Choroid plexus epithelial cell (primary cell): ENCODE measurements at regions not wholly inside any gene's neighbourhood (a gene's known extent, or its start where the extent isn't known, plus 50 kb on each side); places are given as distances from the start of the nearest gene placed in this dataset.

Source experiments
- DNase-seq: peaks from one replicate; pipeline ENCODE4 v3.0.0-alpha.2; 2010; ENCODE audit warnings: low read depth
- H3K4me3 ChIP-seq: 2 replicates; pipeline ENCODE4 v1.5.1; 2011; ENCODE audit warnings: low read depth, mild to moderate bottlenecking, control low read depth, low read length, moderate library complexity
- TF ChIP-seq, protein P1 (sequence below): conservative IDR thresholded peaks from 2 replicates; pipeline ENCODE4 v1.5.1; 2011; ENCODE audit warnings: low read depth, mild to moderate bottlenecking, control low read depth, inconsistent platforms, low read length, moderate library complexity

DNA sequence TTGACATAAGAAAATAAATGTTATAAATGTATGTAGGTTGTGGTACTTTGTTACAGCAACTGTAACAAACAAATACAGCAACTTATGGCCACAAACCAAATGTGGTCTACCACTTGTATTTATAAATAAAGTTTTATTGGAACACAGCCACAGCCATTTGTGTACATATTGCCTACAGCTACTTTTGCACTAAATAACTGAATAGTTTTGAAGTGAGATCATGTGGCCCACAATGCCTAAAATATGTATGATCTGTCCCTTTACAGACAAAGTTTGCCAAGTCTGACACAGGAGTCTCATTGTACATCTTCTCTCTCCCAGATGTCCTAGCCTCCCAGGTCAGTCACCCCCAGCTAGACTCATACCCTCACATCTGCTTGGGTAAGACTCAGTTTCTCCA lies 283.6 kb upstream of the PRDM9 start:
- DNase-seq, result peak; percentile 1
- H3K4me3 ChIP-seq, result no peak overlapping the region

GRCh38 chr5:23221831-23222230 lies 285.6 kb upstream of the PRDM9 start:
- no peak for DNase-seq
- H3K4me3 ChIP-seq, result no peak overlapping the region
- TF ChIP-seq, protein P1, sequence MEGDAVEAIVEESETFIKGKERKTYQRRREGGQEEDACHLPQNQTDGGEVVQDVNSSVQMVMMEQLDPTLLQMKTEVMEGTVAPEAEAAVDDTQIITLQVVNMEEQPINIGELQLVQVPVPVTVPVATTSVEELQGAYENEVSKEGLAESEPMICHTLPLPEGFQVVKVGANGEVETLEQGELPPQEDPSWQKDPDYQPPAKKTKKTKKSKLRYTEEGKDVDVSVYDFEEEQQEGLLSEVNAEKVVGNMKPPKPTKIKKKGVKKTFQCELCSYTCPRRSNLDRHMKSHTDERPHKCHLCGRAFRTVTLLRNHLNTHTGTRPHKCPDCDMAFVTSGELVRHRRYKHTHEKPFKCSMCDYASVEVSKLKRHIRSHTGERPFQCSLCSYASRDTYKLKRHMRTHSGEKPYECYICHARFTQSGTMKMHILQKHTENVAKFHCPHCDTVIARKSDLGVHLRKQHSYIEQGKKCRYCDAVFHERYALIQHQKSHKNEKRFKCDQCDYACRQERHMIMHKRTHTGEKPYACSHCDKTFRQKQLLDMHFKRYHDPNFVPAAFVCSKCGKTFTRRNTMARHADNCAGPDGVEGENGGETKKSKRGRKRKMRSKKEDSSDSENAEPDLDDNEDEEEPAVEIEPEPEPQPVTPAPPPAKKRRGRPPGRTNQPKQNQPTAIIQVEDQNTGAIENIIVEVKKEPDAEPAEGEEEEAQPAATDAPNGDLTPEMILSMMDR, result no peak

More for the DNA sequence above, 283.6 kb upstream of the PRDM9 start:
- TF ChIP-seq, protein P1, result no peak

DNA sequence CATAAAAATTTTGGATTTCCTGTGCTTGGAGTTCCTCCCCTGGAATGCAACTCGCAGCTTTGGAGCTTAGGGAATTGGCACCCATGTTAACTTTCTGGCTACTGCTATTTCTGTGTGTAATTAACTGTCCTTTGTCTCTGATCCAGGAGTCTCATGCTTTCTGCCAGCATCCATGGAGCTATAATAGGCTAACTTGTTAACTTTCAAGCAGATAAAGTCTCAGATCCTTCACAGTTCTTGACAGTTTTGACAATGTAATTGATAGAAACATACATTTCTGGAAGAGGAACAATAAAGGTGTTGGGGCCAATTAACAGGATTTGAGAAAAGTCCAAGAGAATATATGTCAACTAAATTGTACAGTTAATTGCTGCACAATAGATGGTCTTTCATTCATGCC lies 290.2 kb upstream of the PRDM9 start:
- TF ChIP-seq, protein P1, result no peak
- no peak for DNase-seq
- H3K4me3 ChIP-seq, result no peak overlapping the region

DNA sequence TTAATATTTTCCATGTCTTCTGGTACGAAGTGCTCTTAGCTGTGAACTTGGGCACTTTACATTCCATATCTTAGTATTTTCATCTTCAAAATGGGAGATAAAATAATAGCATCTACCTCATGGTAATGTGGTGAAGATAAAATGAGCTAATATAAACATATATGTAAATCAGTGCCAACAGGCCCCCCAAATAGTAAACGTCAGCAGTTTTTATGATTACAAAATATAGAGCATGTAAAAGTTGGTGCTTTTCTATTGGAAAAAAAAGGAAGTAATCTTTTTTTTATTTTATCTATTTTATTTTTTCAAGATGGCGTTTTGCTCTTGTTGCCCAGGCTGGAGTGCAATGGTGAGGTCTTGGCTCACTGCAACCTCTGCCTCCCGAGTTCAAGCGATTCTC lies 291.1 kb upstream of the PRDM9 start:
- DNase-seq, result no peak
- TF ChIP-seq, protein P1, result no peak
- H3K4me3 ChIP-seq, result no peak overlapping the region

DNA sequence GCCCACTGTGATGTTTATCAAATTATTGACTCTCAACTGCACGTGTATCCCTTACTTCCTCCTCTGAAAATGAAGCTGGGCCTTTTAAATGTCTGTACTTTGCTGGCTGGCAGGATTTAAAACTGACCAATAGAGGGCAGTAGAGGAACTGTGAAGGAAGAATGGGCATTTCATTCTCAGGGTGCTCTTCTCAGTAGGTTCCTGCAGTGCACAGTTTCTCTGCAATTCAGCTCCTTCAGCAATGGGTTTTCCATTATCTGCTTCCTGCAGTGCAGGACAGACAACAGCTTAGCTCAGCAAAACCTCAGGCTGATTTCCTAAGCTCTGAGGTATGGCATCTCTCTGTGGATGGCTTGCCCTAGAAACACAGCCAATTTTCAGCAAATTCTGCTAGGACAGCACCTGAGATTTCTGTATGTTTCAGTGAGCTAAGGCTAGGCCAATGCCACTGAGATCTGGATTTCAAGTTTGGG lies 298.4 kb upstream of the PRDM9 start:
- no peak overlapping the region for H3K4me3 ChIP-seq
- DNase-seq, result peak; percentile 57
- TF ChIP-seq, protein P1, result peak; percentile 64

DNA sequence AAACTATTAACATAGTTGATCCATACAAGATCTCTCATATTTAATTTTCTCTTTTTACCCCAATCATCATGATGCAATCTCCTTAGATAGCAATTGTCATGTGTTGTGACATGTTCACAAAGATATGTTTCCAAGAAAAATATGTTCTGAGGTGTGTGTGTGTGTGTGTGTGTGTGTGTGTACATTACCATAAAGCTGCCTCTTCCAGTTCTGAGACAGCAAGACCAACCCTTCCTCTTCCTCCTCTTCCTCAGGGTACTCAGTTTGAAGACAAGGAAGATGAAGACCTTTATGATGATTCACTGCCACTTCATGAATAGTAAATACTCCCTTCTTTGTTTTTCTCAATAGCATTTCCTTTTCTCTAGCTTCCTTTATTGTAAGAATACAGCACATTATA lies 303.3 kb upstream of the PRDM9 start:
- DNase-seq, result no peak
- no peak overlapping the region for H3K4me3 ChIP-seq
- TF ChIP-seq, protein P1, result no peak

GRCh38 chr5:23169660-23170416 lies 316.7 kb upstream of the CDH12 start:
- DNase-seq, result no peak
- no peak overlapping the region for H3K4me3 ChIP-seq
- TF ChIP-seq, protein P1, result no peak
